BJ (cell line): ENCODE measurements at regions not wholly inside any gene's neighbourhood (a gene's known extent, or its start where the extent isn't known, plus 50 kb on each side); places are given as distances from the start of the nearest gene placed in this dataset.

Source experiments
- CTCF ChIA-PET: fragments of 350-600 bp; formaldehyde crosslinking; extraction: SDS; loops from one replicate; lab custom pipeline; 2021; ENCODE audit warnings: antibody characterized with exemption, inconsistent platforms; lab: Yijun Ruan, JAX
- POLR2A ChIA-PET: fragments of 300-600 bp; sonication (Branson Sonifier 250); formaldehyde crosslinking; extraction: SDS; loops from one replicate; lab custom pipeline; 2021; ENCODE audit warnings: antibody characterized with exemption; lab: Charles Lee
- DNase-seq: peaks from one replicate; pipeline ENCODE4 v3.0.0-alpha.2; 2011; ENCODE audit warnings: low read depth
- H3K27me3 ChIP-seq: 2 replicates; pipeline ENCODE4 v1.6.0; 2011; ENCODE audit warnings: low read length; ENCODE audit not compliant: control insufficient read depth, insufficient read depth
- H3K36me3 ChIP-seq: 2 replicates; pipeline ENCODE4 v1.5.1; 2011; ENCODE audit warnings: low read length; ENCODE audit not compliant: control insufficient read depth, insufficient read depth
- H3K4me3 ChIP-seq: 2 replicates; pipeline ENCODE4 v1.5.1; 2011; ENCODE audit warnings: low read depth, mild to moderate bottlenecking, control low read depth, low read length
- TF ChIP-seq, protein P1 (sequence below): IDR thresholded peaks from 2 replicates; pipeline ENCODE4 v1.5.1; 2011; ENCODE audit warnings: low read depth, mild to moderate bottlenecking, control low read depth, inconsistent platforms, low read length, moderate library complexity; ENCODE audit not compliant: insufficient read depth

DNA sequence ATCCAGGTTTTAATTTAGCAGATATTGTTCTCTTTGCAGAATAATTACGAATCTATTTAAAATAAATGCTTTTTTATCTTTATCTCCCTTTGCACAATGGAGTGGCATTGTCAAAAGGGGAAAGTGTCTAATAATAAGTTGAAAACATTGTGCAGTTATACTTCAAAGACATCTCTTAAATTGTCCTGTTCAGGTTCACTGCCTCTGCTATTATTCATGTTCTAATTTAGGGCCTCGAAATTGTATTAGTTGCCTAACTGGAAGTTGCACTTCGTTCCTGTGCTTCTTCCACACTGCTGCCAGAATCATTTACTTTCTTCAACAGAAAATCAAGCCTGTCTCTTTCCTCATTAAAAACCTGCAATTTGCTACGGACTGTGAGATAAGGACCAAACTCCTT, 150.5 kb upstream of the SPRY1 start:
- Histone ChIP-seq H3K4me3 (no peak overlapping the region), H3K36me3 (no peaks in the 10 kb centered on the region), H3K27me3 (no peaks in the 10 kb centered on the region)
- no peak for DNase-seq
- ChIA-PET POLR2A (no interaction called here), CTCF (no interaction called here)
- TF ChIP-seq, protein P1, sequence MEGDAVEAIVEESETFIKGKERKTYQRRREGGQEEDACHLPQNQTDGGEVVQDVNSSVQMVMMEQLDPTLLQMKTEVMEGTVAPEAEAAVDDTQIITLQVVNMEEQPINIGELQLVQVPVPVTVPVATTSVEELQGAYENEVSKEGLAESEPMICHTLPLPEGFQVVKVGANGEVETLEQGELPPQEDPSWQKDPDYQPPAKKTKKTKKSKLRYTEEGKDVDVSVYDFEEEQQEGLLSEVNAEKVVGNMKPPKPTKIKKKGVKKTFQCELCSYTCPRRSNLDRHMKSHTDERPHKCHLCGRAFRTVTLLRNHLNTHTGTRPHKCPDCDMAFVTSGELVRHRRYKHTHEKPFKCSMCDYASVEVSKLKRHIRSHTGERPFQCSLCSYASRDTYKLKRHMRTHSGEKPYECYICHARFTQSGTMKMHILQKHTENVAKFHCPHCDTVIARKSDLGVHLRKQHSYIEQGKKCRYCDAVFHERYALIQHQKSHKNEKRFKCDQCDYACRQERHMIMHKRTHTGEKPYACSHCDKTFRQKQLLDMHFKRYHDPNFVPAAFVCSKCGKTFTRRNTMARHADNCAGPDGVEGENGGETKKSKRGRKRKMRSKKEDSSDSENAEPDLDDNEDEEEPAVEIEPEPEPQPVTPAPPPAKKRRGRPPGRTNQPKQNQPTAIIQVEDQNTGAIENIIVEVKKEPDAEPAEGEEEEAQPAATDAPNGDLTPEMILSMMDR = no peak

DNA sequence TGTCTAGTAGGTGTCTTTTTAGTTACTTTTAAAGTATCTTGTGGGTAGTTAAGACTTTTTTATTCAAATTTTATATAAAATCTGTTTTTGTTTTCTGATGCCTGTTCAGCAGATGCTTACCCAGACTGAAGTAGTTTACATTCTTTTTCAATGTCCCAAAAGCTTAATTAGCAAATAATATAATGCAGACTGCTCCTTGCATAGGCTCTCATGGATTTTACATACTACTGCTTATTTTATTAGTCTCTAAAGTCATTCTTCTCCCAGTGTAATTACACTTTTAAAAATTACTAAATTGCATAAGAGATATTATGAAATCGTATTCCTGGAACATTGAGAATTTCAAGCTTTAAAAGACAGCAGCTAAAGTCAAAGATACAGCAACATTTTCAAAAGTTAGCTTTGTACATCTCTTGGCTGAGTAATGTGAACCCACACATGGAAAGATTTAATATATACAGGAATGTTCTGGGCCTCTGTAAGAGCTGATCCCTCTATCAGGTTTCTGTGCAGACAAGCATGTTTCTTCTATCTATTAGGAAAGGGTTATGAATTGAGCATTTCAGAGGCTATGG, 148.4 kb upstream of the SPRY1 start:
- Histone ChIP-seq H3K4me3 (no peak overlapping the region), H3K36me3 (no peaks in the 10 kb centered on the region), H3K27me3 (no peaks in the 10 kb centered on the region)
- POLR2A ChIA-PET = interaction anchor here (0.6 kb wide), 1 partner anchor 229 kb away, joined by 3 read pairs; no protein-coding TSS in a partner anchor
- DNase-seq = peak; percentile 48
- TF ChIP-seq, protein P1 = no peak
- CTCF ChIA-PET = interaction anchor here (0.7 to 1.0 kb wide), 2 partner anchors 11 to 120 kb away, joined by 3 to 4 read pairs; no protein-coding TSS in a partner anchor

DNA sequence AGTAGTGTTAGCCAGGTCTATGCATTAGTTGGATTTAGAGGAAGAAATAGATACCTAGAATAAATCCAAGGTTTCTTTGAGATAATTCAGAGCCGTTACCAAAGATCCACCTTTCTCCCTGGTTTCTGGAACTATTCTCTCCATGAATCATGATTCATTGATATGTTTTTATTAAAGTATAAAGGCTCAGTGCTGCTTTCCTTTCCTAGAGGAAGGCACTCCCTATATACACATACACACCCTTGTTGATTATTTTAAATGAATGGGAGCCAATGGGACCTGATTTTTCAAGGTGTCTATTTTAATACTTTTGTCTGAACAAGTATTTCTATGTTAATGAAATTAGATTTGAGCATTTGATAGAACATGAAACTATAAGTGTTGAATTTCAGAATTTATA, 146.8 kb upstream of the SPRY1 start:
- POLR2A ChIA-PET = no interaction called here
- TF ChIP-seq, protein P1 = no peak
- no peaks in the 10 kb centered on the region for H3K36me3 ChIP-seq

DNA sequence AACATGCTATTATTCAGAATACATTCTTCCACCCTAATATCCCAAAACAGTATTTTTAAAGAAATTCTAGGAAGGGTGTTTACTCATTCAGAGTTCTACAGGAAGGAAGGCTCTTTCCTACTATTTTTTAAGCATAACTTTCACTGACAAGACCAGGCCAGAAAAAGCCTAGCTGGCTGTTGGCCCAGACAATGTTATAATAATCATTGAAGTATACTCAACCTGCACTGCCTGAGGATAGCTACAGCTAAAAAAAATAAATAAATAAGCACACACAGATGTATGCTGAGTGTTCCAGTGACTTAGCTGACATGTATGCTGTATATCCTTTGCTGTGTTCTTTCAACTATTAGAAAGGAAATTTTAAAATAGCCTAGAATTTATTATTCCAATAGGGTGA, 145.8 kb upstream of the SPRY1 start:
- H3K27me3 ChIP-seq = no peaks in the 10 kb centered on the region
- ChIA-PET POLR2A (no interaction called here), CTCF (interaction anchor here (0.6 kb wide), 1 partner anchor 835 kb away, joined by 6 read pairs; no protein-coding TSS in a partner anchor)
- DNase-seq = peak; percentile 21
- H3K36me3 ChIP-seq = no peaks in the 10 kb centered on the region
- no peak overlapping the region for H3K4me3 ChIP-seq
- TF ChIP-seq, protein P1 = no peak

More for the DNA sequence above, 146.8 kb upstream of the SPRY1 start:
- DNase-seq = no peak
- Histone ChIP-seq H3K4me3 (no peak overlapping the region), H3K27me3 (no peaks in the 10 kb centered on the region)
- CTCF ChIA-PET = no interaction called here

DNA sequence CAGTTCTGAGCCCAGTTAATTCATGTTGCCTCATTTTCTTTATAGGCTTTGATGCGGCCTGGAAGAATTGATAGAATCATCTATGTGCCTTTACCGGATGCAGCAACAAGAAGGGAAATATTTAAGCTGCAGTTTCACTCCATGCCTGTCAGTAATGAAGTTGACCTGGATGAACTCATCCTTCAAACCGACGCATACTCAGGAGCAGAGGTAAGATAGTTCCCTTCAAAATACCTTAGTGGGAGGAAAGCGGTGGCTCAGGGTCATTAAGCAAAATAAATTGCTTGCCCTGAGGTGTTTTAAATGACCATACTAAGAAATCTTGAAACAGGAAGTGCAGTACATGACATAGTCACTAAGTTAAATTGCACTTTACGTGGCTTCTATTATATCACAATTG, 140.6 kb upstream of the SPRY1 start:
- Histone ChIP-seq H3K36me3 (no peaks in the 10 kb centered on the region), H3K4me3 (no peak overlapping the region), H3K27me3 (no peaks in the 10 kb centered on the region)
- no peak for DNase-seq
- CTCF ChIA-PET = no interaction called here
- POLR2A ChIA-PET = no interaction called here
- TF ChIP-seq, protein P1 = no peak
